Lower lobe of right lung (tissue), 2 donors: ENCODE measurements at regions not wholly inside any gene's neighbourhood (a gene's known extent, or its start where the extent isn't known, plus 50 kb on each side); places are given as distances from the start of the nearest gene placed in this dataset.
"Not testable (repeated sequence)": the region's sequence is repeated elsewhere in the genome, so short reads cannot be mapped to it uniquely, and the experiment has no call there.

Source experiments
- ATAC-seq, 2 donors: fragments of 200-7000 bp; cut with Tn5 transposase; one replicate each; pipeline ENCODE4 v1.9.1; 2020 to 2022; ENCODE audit warnings: mild to moderate bottlenecking in 2 of 2, moderate library complexity in 2 of 2
- DNase-seq: peaks from one replicate; pipeline ENCODE4 v3.0.0-alpha.2; 2020
- H3K27ac ChIP-seq: fragments of 200-600 bp; one replicate; pipeline ENCODE4 v1.8.0; 2022
- H3K27me3 ChIP-seq: fragments of 200-600 bp; one replicate; pipeline ENCODE4 v1.8.0; 2022; ENCODE audit warnings: low read depth
- H3K36me3 ChIP-seq: fragments of 200-600 bp; one replicate; pipeline ENCODE4 v1.8.0; 2022; ENCODE audit warnings: mild to moderate bottlenecking
- H3K4me1 ChIP-seq: fragments of 200-600 bp; one replicate; pipeline ENCODE4 v1.8.0; 2022
- H3K4me3 ChIP-seq: fragments of 200-600 bp; one replicate; pipeline ENCODE4 v1.8.0; 2022; ENCODE audit warnings: mild to moderate bottlenecking
- H3K9me3 ChIP-seq: fragments of 200-600 bp; one replicate; pipeline ENCODE4 v1.8.0; 2022
- CTCF ChIP-seq: fragments of 200-600 bp; IDR thresholded peaks from one replicate; pipeline ENCODE4 v1.8.0; 2022; ENCODE audit warnings: antibody characterized with exemption, mild to moderate bottlenecking
- intact Hi-C: fragments of 100-400 bp; cut with DNase I; formaldehyde crosslinking; loops from one replicate; pipeline ENCODE4 v1.11.0; 2022
- donor health status: DM: no; HTN: yes; CAD: no; lungs with severe emphysema.

GRCh38 chr10:57336865-57337264 is 930.8 kb downstream of the IPMK start:
- intact Hi-C loops, result no loop called here

GRCh38 chr10:57336341-57336740 is 931.4 kb downstream of the IPMK start:
- Histone ChIP-seq H3K27me3 (no peaks in the 10 kb centered on the region), H3K4me3 (no peak overlapping the region), H3K9me3 (no peaks in the 10 kb centered on the region), H3K27ac (no peak overlapping the region), H3K4me1 (no peaks in the 10 kb centered on the region), H3K36me3 (no peaks in the 10 kb centered on the region)
- ATAC-seq (no peak), DNase-seq (no peak)
- TF ChIP-seq CTCF, result no peak
- intact Hi-C loops, result no loop called here

More at GRCh38 chr10:57336865-57337264, 930.8 kb downstream of the IPMK start:
- Histone ChIP-seq H3K4me3 (no peak overlapping the region), H3K4me1 (no peaks in the 10 kb centered on the region), H3K27me3 (no peaks in the 10 kb centered on the region), H3K36me3 (no peaks in the 10 kb centered on the region), H3K27ac (no peak overlapping the region), H3K9me3 (no peaks in the 10 kb centered on the region)
- no peak for TF ChIP-seq CTCF
- ATAC-seq (peak in 1 of 2 donors; percentile 38), DNase-seq (no peak)

GRCh38 chr10:57334523-57334922 is 933.2 kb downstream of the IPMK start:
- ATAC-seq, result no peak
- TF ChIP-seq CTCF, result no peak
- Histone ChIP-seq H3K9me3 (no peaks in the 10 kb centered on the region), H3K4me3 (no peak overlapping the region), H3K27ac (no peak overlapping the region), H3K27me3 (no peaks in the 10 kb centered on the region), H3K4me1 (no peaks in the 10 kb centered on the region), H3K36me3 (no peaks in the 10 kb centered on the region)
- no peak for DNase-seq
- intact Hi-C loops, result no loop called here

GRCh38 chr10:57333880-57334279 is 933.8 kb downstream of the IPMK start:
- no peak for DNase-seq
- no peaks in the 10 kb centered on the region for H3K4me1 ChIP-seq
- no peaks in the 10 kb centered on the region for H3K36me3 ChIP-seq
- no peaks in the 10 kb centered on the region for H3K9me3 ChIP-seq
- TF ChIP-seq CTCF, result no peak
- intact Hi-C loops, result no loop called here
- H3K27ac ChIP-seq, result no peak overlapping the region
- H3K27me3 ChIP-seq, result no peaks in the 10 kb centered on the region
- ATAC-seq, result no peak
- H3K4me3 ChIP-seq, result no peak overlapping the region

GRCh38 chr10:57321400-57321854 is 946.3 kb downstream of the IPMK start:
- ATAC-seq, H3K4me3 ChIP-seq, H3K27ac ChIP-seq, H3K36me3 ChIP-seq, H3K4me1 ChIP-seq, intact Hi-C loops, H3K27me3 ChIP-seq, DNase-seq, H3K9me3 ChIP-seq: not testable (repeated sequence)

GRCh38 chr10:57320416-57320815 is 947.3 kb downstream of the IPMK start:
- intact Hi-C loops, result no loop called here
- TF ChIP-seq CTCF, result no peak
- Histone ChIP-seq H3K27me3 (no peaks in the 10 kb centered on the region), H3K9me3 (no peaks in the 10 kb centered on the region), H3K36me3 (no peaks in the 10 kb centered on the region), H3K27ac (no peak overlapping the region), H3K4me1 (no peaks in the 10 kb centered on the region), H3K4me3 (no peak overlapping the region)
- ATAC-seq (no peak), DNase-seq (no peak)
